Body of pancreas (tissue), 4 donors: ENCODE measurements at regions not wholly inside any gene's neighbourhood (a gene's known extent, or its start where the extent isn't known, plus 50 kb on each side); places are given as distances from the start of the nearest gene placed in this dataset.

ENCODE experiments used
- CTCF ChIP-seq, 7 experiments: fragments of 450-650 bp in 4 of 7; fragments of 200-600 bp in 3 of 7; sonication (generic) in 3 of 7; IDR thresholded peaks; one replicate each; pipeline ENCODE4 v1.5.1; 2016 to 2019; ENCODE audit warnings: antibody characterized with exemption in 7 of 7
- POLR2A ChIP-seq, 3 donors: fragments of 450-650 bp; IDR thresholded peaks; one replicate each; pipeline ENCODE4 v1.6.1; 2016; ENCODE audit warnings: antibody characterized with exemption in 3 of 3, mild to moderate bottlenecking in 2 of 3

GRCh38 chr18:10298346-10298745 lies 156.1 kb upstream of the APCDD1 start:
- TF ChIP-seq CTCF (IDR thresholded peaks at IDR 0.05) = no peak
- no peak for TF ChIP-seq POLR2A (IDR thresholded peaks at IDR 0.05)
